Left ventricle myocardium inferior (tissue), 1 donor: ENCODE measurements at regions not wholly inside any gene's neighbourhood (a gene's known extent, or its start where the extent isn't known, plus 50 kb on each side); places are given as distances from the start of the nearest gene placed in this dataset.

Experiments
- DNase-seq: peaks from one replicate; pipeline ENCODE4 v3.0.0-alpha.2; 2020
- H3K27ac ChIP-seq: fragments of 200-600 bp; replicated peaks from 2 replicates; pipeline ENCODE4 v1.8.0; 2021
- H3K27me3 ChIP-seq: fragments of 200-600 bp; 2 replicates; pipeline ENCODE4 v1.8.0; 2021; ENCODE audit warnings: low read depth
- H3K36me3 ChIP-seq: fragments of 200-600 bp; 2 replicates; pipeline ENCODE4 v1.8.0; 2021
- H3K4me1 ChIP-seq: fragments of 200-600 bp; 2 replicates; pipeline ENCODE4 v1.8.0; 2021
- H3K4me3 ChIP-seq: fragments of 200-600 bp; 2 replicates; pipeline ENCODE4 v1.8.0; 2021; ENCODE audit warnings: mild to moderate bottlenecking, moderate library complexity
- H3K9me3 ChIP-seq: fragments of 200-600 bp; replicated peaks from 2 replicates; pipeline ENCODE4 v1.8.0; 2021
- CTCF ChIP-seq: fragments of 200-600 bp; IDR thresholded peaks from 2 replicates; pipeline ENCODE4 v1.8.0; 2021; ENCODE audit warnings: antibody characterized with exemption, mild to moderate bottlenecking, borderline replicate concordance
- intact Hi-C: fragments of 100-400 bp; cut with micrococcal nuclease; formaldehyde crosslinking; loops from one replicate; pipeline ENCODE4 v1.11.0; 2022
- donor health status: DM: no; HTN: yes; CAD: no; lungs with severe emphysema.

- Histone ChIP-seq H3K27me3 (no peaks in the 10 kb centered on the region), H3K27ac (no peak overlapping the region), H3K9me3 (no peaks in the 10 kb centered on the region), H3K36me3 (no peaks in the 10 kb centered on the region), H3K4me1 (no peaks in the 10 kb centered on the region), H3K4me3 (no peak overlapping the region)
- TF ChIP-seq CTCF = no peak
- intact Hi-C loops = no loop called here
- no peak for DNase-seq
Measured at GRCh38 chr13:110056640-110057039, 250.3 kb downstream of the COL4A1 start.

GRCh38 chr13:110055089-110055488 lies 251.9 kb downstream of the COL4A1 start:
- no peaks in the 10 kb centered on the region for H3K4me1 ChIP-seq
- TF ChIP-seq CTCF = no peak
- no peaks in the 10 kb centered on the region for H3K27me3 ChIP-seq
- H3K36me3 ChIP-seq = no peaks in the 10 kb centered on the region
- H3K9me3 ChIP-seq = no peaks in the 10 kb centered on the region
- intact Hi-C loops = no loop called here
- no peak overlapping the region for H3K27ac ChIP-seq
- H3K4me3 ChIP-seq = no peak overlapping the region
- no peak for DNase-seq

- intact Hi-C loops = no loop called here
- Histone ChIP-seq H3K27ac (no peak overlapping the region), H3K36me3 (no peaks in the 10 kb centered on the region), H3K4me3 (no peak overlapping the region), H3K4me1 (no peaks in the 10 kb centered on the region), H3K9me3 (no peaks in the 10 kb centered on the region), H3K27me3 (no peaks in the 10 kb centered on the region)
- TF ChIP-seq CTCF = no peak
- no peak for DNase-seq
Measured at GRCh38 chr13:110054041-110054440, 252.9 kb downstream of the COL4A1 start.

GRCh38 chr13:110047496-110047895 lies 259.5 kb downstream of the COL4A1 start:
- Histone ChIP-seq H3K9me3 (no peaks in the 10 kb centered on the region), H3K27me3 (peaks cover 14% of the 10 kb centered on the region), H3K4me1 (peaks cover 15% of the 10 kb centered on the region), H3K27ac (peak overlapping the region; percentile 50), H3K36me3 (no peaks in the 10 kb centered on the region), H3K4me3 (no peak overlapping the region)
- DNase-seq = peak; percentile 81
- intact Hi-C loops = no loop called here
- TF ChIP-seq CTCF = no peak

GRCh38 chr13:110046811-110047210 lies 260.1 kb downstream of the COL4A1 start:
- Histone ChIP-seq H3K27ac (peak overlapping the region; percentile 21), H3K27me3 (peaks cover 14% of the 10 kb centered on the region), H3K4me3 (no peak overlapping the region), H3K4me1 (peaks cover 15% of the 10 kb centered on the region), H3K9me3 (no peaks in the 10 kb centered on the region), H3K36me3 (no peaks in the 10 kb centered on the region)
- no peak for DNase-seq
- intact Hi-C loops = no loop called here
- no peak for TF ChIP-seq CTCF

GRCh38 chr13:110045919-110046318 lies 259.5 kb upstream of the IRS2 start:
- peaks cover 15% of the 10 kb centered on the region for H3K4me1 ChIP-seq
- no peak for TF ChIP-seq CTCF
- intact Hi-C loops = no loop called here
- H3K27me3 ChIP-seq = peaks cover 14% of the 10 kb centered on the region
- H3K9me3 ChIP-seq = no peaks in the 10 kb centered on the region
- no peak overlapping the region for H3K4me3 ChIP-seq
- DNase-seq = no peak
- H3K36me3 ChIP-seq = no peaks in the 10 kb centered on the region
- H3K27ac ChIP-seq = no peak overlapping the region
